ENCODE measurements at regions not wholly inside any gene's neighbourhood (a gene's known extent, or its start where the extent isn't known, plus 50 kb on each side); places are given as distances from the start of the nearest gene placed in this dataset.

DNA sequence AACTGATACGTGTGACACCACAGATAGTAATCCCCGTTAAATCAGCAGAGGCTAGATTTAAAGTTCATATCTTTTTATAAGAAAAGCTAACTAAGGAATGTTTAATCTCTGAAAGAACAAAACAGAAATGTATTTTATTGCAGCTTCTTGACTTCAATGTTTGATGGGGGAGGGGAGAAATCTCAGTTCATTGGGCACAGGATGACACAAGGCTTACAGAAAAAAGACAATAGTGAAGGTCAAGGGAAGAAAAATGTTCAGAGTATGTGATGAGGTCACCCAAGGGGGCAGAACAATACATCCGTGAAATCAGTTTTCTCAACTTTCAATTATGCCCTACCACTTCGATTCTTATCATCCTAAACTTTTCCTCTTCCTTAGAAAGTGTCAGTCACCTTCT is 102.9 kb downstream of the ELAPOR2 start:
- no peaks in the 10 kb centered on the region for H3K79me2 ChIP-seq (ENCODE audit: insufficient read depth, low read length)
- peaks cover 3% of the 10 kb centered on the region; the same call in 1 of the 2 replicates for H3K9me3 ChIP-seq (ENCODE audit: insufficient read depth, low read depth, low read length)
- no peak overlapping the region for H3K4me3 ChIP-seq (ENCODE audit: low read length, poor library complexity, severe bottlenecking)
- H2AFZ ChIP-seq (ENCODE audit: low read length), result no peak overlapping the region
- no peak overlapping the region for H3K4me2 ChIP-seq (ENCODE audit: low read depth, low read length, poor library complexity, severe bottlenecking)
- no peaks in the 10 kb centered on the region for H3K36me3 ChIP-seq (ENCODE audit: insufficient read depth, low read length)
- H3F3A ChIP-seq (ENCODE audit: low read depth), result no peaks in the 10 kb centered on the region
- H3K9ac ChIP-seq (ENCODE audit: low read depth, low read length, poor library complexity, severe bottlenecking), result no peak overlapping the region
- no peaks in the 10 kb centered on the region for H3K4me1 ChIP-seq (ENCODE audit: insufficient read depth, low read length, poor library complexity, severe bottlenecking)
- no peaks in the 10 kb centered on the region for H4K20me1 ChIP-seq (ENCODE audit: insufficient read depth, low read length, poor library complexity, severe bottlenecking)
- no peaks in the 10 kb centered on the region for H3K27me3 ChIP-seq (ENCODE audit: insufficient read depth, low read length, poor library complexity, severe bottlenecking)
- TF ChIP-seq EZH2phosphoT487 (IDR thresholded peaks at IDR 0.05; ENCODE audit: borderline replicate concordance), result no peak
- no peak for TF ChIP-seq CTCF (conservative IDR thresholded peaks at IDR 0.05; ENCODE audit: low read length)
- no peaks in the 10 kb centered on the region for H3K9me2 ChIP-seq (replicated peaks; ENCODE audit: low read depth, low read length)

GRCh38 chr7:86955895-86956503 is 103.5 kb downstream of the ELAPOR2 start:
- no peaks in the 10 kb centered on the region for H3K9me2 ChIP-seq (replicated peaks; ENCODE audit: low read depth, low read length)
- no peaks in the 10 kb centered on the region for H3K4me1 ChIP-seq (ENCODE audit: insufficient read depth, low read length, poor library complexity, severe bottlenecking)
- H3K9me3 ChIP-seq (ENCODE audit: insufficient read depth, low read depth, low read length), result peaks cover 3% of the 10 kb centered on the region; the same call in 1 of the 2 replicates
- H3K27me3 ChIP-seq (ENCODE audit: insufficient read depth, low read length, poor library complexity, severe bottlenecking), result no peaks in the 10 kb centered on the region
- no peak overlapping the region for H3K4me3 ChIP-seq (ENCODE audit: low read length, poor library complexity, severe bottlenecking)
- H3F3A ChIP-seq (ENCODE audit: low read depth), result no peaks in the 10 kb centered on the region
- TF ChIP-seq CTCF (conservative IDR thresholded peaks at IDR 0.05; ENCODE audit: low read length), result no peak
- no peak for TF ChIP-seq EZH2phosphoT487 (IDR thresholded peaks at IDR 0.05; ENCODE audit: borderline replicate concordance)
- no peaks in the 10 kb centered on the region for H4K20me1 ChIP-seq (ENCODE audit: insufficient read depth, low read length, poor library complexity, severe bottlenecking)
- H3K36me3 ChIP-seq (ENCODE audit: insufficient read depth, low read length), result no peaks in the 10 kb centered on the region
- H3K4me2 ChIP-seq (ENCODE audit: low read depth, low read length, poor library complexity, severe bottlenecking), result no peak overlapping the region
- no peak overlapping the region for H3K9ac ChIP-seq (ENCODE audit: low read depth, low read length, poor library complexity, severe bottlenecking)
- no peak overlapping the region for H2AFZ ChIP-seq (ENCODE audit: low read length)
- H3K79me2 ChIP-seq (ENCODE audit: insufficient read depth, low read length), result no peaks in the 10 kb centered on the region

GRCh38 chr7:86954971-86955370 is 104.5 kb downstream of the ELAPOR2 start:
- no peaks in the 10 kb centered on the region for H3K36me3 ChIP-seq (ENCODE audit: insufficient read depth, low read length)
- no peak overlapping the region for H2AFZ ChIP-seq (ENCODE audit: low read length)
- H3K9ac ChIP-seq (ENCODE audit: low read depth, low read length, poor library complexity, severe bottlenecking), result no peak overlapping the region
- no peak overlapping the region for H3K4me2 ChIP-seq (ENCODE audit: low read depth, low read length, poor library complexity, severe bottlenecking)
- H3K4me1 ChIP-seq (ENCODE audit: insufficient read depth, low read length, poor library complexity, severe bottlenecking), result no peaks in the 10 kb centered on the region
- no peak for TF ChIP-seq CTCF (conservative IDR thresholded peaks at IDR 0.05; ENCODE audit: low read length)
- no peak for TF ChIP-seq EZH2phosphoT487 (IDR thresholded peaks at IDR 0.05; ENCODE audit: borderline replicate concordance)
- no peaks in the 10 kb centered on the region for H3K27me3 ChIP-seq (ENCODE audit: insufficient read depth, low read length, poor library complexity, severe bottlenecking)
- no peaks in the 10 kb centered on the region for H3F3A ChIP-seq (ENCODE audit: low read depth)
- no peaks in the 10 kb centered on the region for H3K9me2 ChIP-seq (replicated peaks; ENCODE audit: low read depth, low read length)
- H4K20me1 ChIP-seq (ENCODE audit: insufficient read depth, low read length, poor library complexity, severe bottlenecking), result no peaks in the 10 kb centered on the region
- no peak overlapping the region for H3K4me3 ChIP-seq (ENCODE audit: low read length, poor library complexity, severe bottlenecking)
- peaks cover 3% of the 10 kb centered on the region; the same call in 1 of the 2 replicates for H3K9me3 ChIP-seq (ENCODE audit: insufficient read depth, low read depth, low read length)
- H3K79me2 ChIP-seq (ENCODE audit: insufficient read depth, low read length), result no peaks in the 10 kb centered on the region
